ENCODE measurements at regions not wholly inside any gene's neighbourhood (a gene's known extent, or its start where the extent isn't known, plus 50 kb on each side); places are given as distances from the start of the nearest gene placed in this dataset.

GRCh38 chr13:64912141-64912540 lies 2318.0 kb downstream of the PCDH9 start:
- no peak for DNase-seq (ENCODE audit: low spot score)

- no peak for DNase-seq (ENCODE audit: low spot score)
These were observed 2320.0 kb downstream of the PCDH9 start for GRCh38 chr13:64910096-64910495.

- DNase-seq (ENCODE audit: low spot score): no peak
These were observed 2321.0 kb downstream of the PCDH9 start for GRCh38 chr13:64909184-64909583.

GRCh38 chr13:64900039-64900438 lies 2330.1 kb downstream of the PCDH9 start:
- no peak for DNase-seq (ENCODE audit: low spot score)

- no peak for DNase-seq (ENCODE audit: low spot score)
These were observed 2345.2 kb downstream of the PCDH9 start for GRCh38 chr13:64884976-64885375.

- no peak for DNase-seq (ENCODE audit: low spot score)
These were observed 2353.0 kb downstream of the PCDH9 start for GRCh38 chr13:64877176-64877575.

GRCh38 chr13:64871742-64872141 lies 2358.4 kb downstream of the PCDH9 start:
- no peak for DNase-seq (ENCODE audit: low spot score)

- no peak for DNase-seq (ENCODE audit: low spot score)
These were observed 2360.6 kb downstream of the PCDH9 start for GRCh38 chr13:64869539-64869938.

GRCh38 chr13:64867856-64868255 lies 2362.3 kb downstream of the PCDH9 start:
- no peak for DNase-seq (ENCODE audit: low spot score)

- no peak for DNase-seq (ENCODE audit: low spot score)
These were observed 2363.8 kb downstream of the PCDH9 start for GRCh38 chr13:64866331-64866730.

GRCh38 chr13:64855506-64855905 lies 2374.6 kb downstream of the PCDH9 start:
- DNase-seq (ENCODE audit: low spot score): no peak

- no peak for DNase-seq (ENCODE audit: low spot score)
These were observed 2380.1 kb downstream of the PCDH9 start for GRCh38 chr13:64850017-64850416.

- no peak for DNase-seq (ENCODE audit: low spot score)
These were observed 2380.9 kb downstream of the PCDH9 start for GRCh38 chr13:64849196-64849595.

- no peak for DNase-seq (ENCODE audit: low spot score)
These were observed 2382.4 kb downstream of the PCDH9 start for GRCh38 chr13:64847767-64848166.

- DNase-seq (ENCODE audit: low spot score): no peak
These were observed 2385.0 kb downstream of the PCDH9 start for GRCh38 chr13:64845110-64845509.

- no peak for DNase-seq (ENCODE audit: low spot score)
These were observed 2411.1 kb downstream of the PCDH9 start for GRCh38 chr13:64819081-64819480.

GRCh38 chr13:64817691-64818090 lies 2412.4 kb downstream of the PCDH9 start:
- DNase-seq (ENCODE audit: low spot score): no peak

- no peak for DNase-seq (ENCODE audit: low spot score)
These were observed 2419.4 kb downstream of the PCDH9 start for GRCh38 chr13:64810750-64811149.

- DNase-seq (ENCODE audit: low spot score): no peak
These were observed 2421.4 kb downstream of the PCDH9 start for GRCh38 chr13:64808704-64809103.

GRCh38 chr13:64801768-64802167 lies 2428.4 kb downstream of the PCDH9 start:
- DNase-seq (ENCODE audit: low spot score): no peak

- no peak for DNase-seq (ENCODE audit: low spot score)
These were observed 2431.7 kb downstream of the PCDH9 start for GRCh38 chr13:64798422-64798821.

GRCh38 chr13:64793592-64793991 lies 2436.5 kb downstream of the PCDH9 start:
- no peak for DNase-seq (ENCODE audit: low spot score)

GRCh38 chr13:64793131-64793530 lies 2437.0 kb downstream of the PCDH9 start:
- no peak for DNase-seq (ENCODE audit: low spot score)

- no peak for DNase-seq (ENCODE audit: low spot score)
These were observed 2438.8 kb downstream of the PCDH9 start for GRCh38 chr13:64791373-64791772.

GRCh38 chr13:64782466-64782865 lies 2447.7 kb downstream of the PCDH9 start:
- DNase-seq (ENCODE audit: low spot score): no peak
